ENCODE measurements at regions not wholly inside any gene's neighbourhood (a gene's known extent, or its start where the extent isn't known, plus 50 kb on each side); places are given as distances from the start of the nearest gene placed in this dataset.

GRCh38 chr4:125004676-125005075 is 292.1 kb upstream of the ANKRD50 start:
- no peak for TF ChIP-seq POLR2A (IDR thresholded peaks at IDR 0.05; ENCODE audit: low read length)
- no peak for TF ChIP-seq GATA1 (IDR thresholded peaks at IDR 0.05; ENCODE audit: low read depth, low read length)

Measured in erythroblast (primary cell).